ENCODE measurements at regions not wholly inside any gene's neighbourhood (a gene's known extent, or its start where the extent isn't known, plus 50 kb on each side); places are given as distances from the start of the nearest gene placed in this dataset.

- TF ChIP-seq, protein P1, sequence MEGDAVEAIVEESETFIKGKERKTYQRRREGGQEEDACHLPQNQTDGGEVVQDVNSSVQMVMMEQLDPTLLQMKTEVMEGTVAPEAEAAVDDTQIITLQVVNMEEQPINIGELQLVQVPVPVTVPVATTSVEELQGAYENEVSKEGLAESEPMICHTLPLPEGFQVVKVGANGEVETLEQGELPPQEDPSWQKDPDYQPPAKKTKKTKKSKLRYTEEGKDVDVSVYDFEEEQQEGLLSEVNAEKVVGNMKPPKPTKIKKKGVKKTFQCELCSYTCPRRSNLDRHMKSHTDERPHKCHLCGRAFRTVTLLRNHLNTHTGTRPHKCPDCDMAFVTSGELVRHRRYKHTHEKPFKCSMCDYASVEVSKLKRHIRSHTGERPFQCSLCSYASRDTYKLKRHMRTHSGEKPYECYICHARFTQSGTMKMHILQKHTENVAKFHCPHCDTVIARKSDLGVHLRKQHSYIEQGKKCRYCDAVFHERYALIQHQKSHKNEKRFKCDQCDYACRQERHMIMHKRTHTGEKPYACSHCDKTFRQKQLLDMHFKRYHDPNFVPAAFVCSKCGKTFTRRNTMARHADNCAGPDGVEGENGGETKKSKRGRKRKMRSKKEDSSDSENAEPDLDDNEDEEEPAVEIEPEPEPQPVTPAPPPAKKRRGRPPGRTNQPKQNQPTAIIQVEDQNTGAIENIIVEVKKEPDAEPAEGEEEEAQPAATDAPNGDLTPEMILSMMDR (IDR thresholded peaks at IDR 0.05) = no peak
- TF ChIP-seq POLR2A (IDR thresholded peaks at IDR 0.05) = no peak
These were observed 448.6 kb downstream of the SETD4 start for GRCh38 chr21:35611708-35612132.

Data from adrenal gland (tissue), 5 donors.